SK-N-SH (cell line): ENCODE measurements at regions not wholly inside any gene's neighbourhood (a gene's known extent, or its start where the extent isn't known, plus 50 kb on each side); places are given as distances from the start of the nearest gene placed in this dataset.

Source experiments
- CTCF ChIA-PET: fragments of 300-600, 350-600 bp; formaldehyde crosslinking; extraction: SDS; loops from one replicate; lab custom pipeline; 2021; lab: Yijun Ruan, JAX
- POLR2A ChIA-PET: fragments of 350-600 bp; sonication (Branson Sonifier 250); formaldehyde crosslinking; extraction: SDS; loops from one replicate; lab custom pipeline; 2020; ENCODE audit warnings: antibody characterized with exemption, inconsistent platforms; lab: Yijun Ruan, JAX
- DNase-seq: peaks from one replicate; pipeline ENCODE4 v3.0.0; 2012
- H2AFZ ChIP-seq: fragments of 200-600 bp; sonication (generic); 2 replicates; pipeline ENCODE4 v1.8.1; 2016; ENCODE audit warnings: antibody characterized with exemption, mild to moderate bottlenecking, low read depth
- H3F3A ChIP-seq: fragments of 200-600 bp; sonication (generic); replicated peaks from 2 replicates; pipeline ENCODE3; 2016; ENCODE audit warnings: antibody characterized with exemption, mild to moderate bottlenecking; ENCODE audit not compliant: insufficient read depth
- H3K27ac ChIP-seq, 2 experiments: fragments of 200-500 bp in 1 of 2; fragments of 200-600 bp in 1 of 2; sonication (Bioruptor generic) in 1 of 2; sonication (generic), shearing (Covaris generic) in 1 of 2; 2 replicates each; pipeline versions ENCODE4 v1.5.1 to v1.6.1; 2014 to 2016; ENCODE audit warnings: low read depth in 2 of 2, inconsistent platforms in 1 of 2, low read length in 1 of 2, mild to moderate bottlenecking in 1 of 2, mixed read lengths in 1 of 2
- H3K27me3 ChIP-seq: fragments of 200-600 bp; sonication (generic), shearing (Covaris generic); 2 replicates; pipeline ENCODE4 v1.6.1; 2016; ENCODE audit warnings: mixed run types; ENCODE audit not compliant: insufficient read depth
- H3K36me3 ChIP-seq, 2 experiments: fragments of 200-500 bp in 1 of 2; fragments of 200-600 bp in 1 of 2; sonication (Bioruptor generic) in 1 of 2; sonication (generic) in 1 of 2; replicated peaks in 1 of 2; 2 replicates each; pipeline versions ENCODE3 to v1.5.1; 2014 to 2016; ENCODE audit warnings: low read length in 1 of 2, mild to moderate bottlenecking in 1 of 2; ENCODE audit not compliant: insufficient read depth in 2 of 2, control insufficient read depth in 1 of 2
- H3K4me1 ChIP-seq, 2 experiments: fragments of 200-500 bp in 1 of 2; fragments of 200-600 bp in 1 of 2; sonication (Bioruptor generic) in 1 of 2; sonication (generic), shearing (Covaris generic) in 1 of 2; 2 replicates each; pipeline versions ENCODE4 v1.5.1 to v1.6.1; 2014 to 2016; ENCODE audit warnings: low read depth in 1 of 2, low read length in 1 of 2, mixed run types in 1 of 2; ENCODE audit not compliant: insufficient read depth in 2 of 2, control insufficient read depth in 1 of 2
- H3K4me2 ChIP-seq: fragments of 200-600 bp; sonication (generic), shearing (Covaris generic); 2 replicates; pipeline ENCODE4 v1.6.1; 2017; ENCODE audit warnings: mixed run types
- H3K4me3 ChIP-seq, 2 experiments: fragments of 200-500 bp in 1 of 2; fragments of 200-600 bp in 1 of 2; sonication (Bioruptor generic) in 1 of 2; sonication (generic), shearing (Covaris generic) in 1 of 2; 2 replicates each; pipeline versions ENCODE4 v1.5.1 to v1.8.1; 2014 to 2016; ENCODE audit warnings: low read depth in 2 of 2, inconsistent platforms in 1 of 2, low read length in 1 of 2, mild to moderate bottlenecking in 1 of 2, mixed read lengths in 1 of 2, moderate library complexity in 1 of 2
- H3K79me2 ChIP-seq: fragments of 200-600 bp; sonication (generic); 2 replicates; pipeline ENCODE4 v1.8.1; 2017; ENCODE audit warnings: mild to moderate bottlenecking; ENCODE audit not compliant: insufficient read depth
- H3K9ac ChIP-seq: fragments of 200-600 bp; sonication (generic); 2 replicates; pipeline ENCODE4 v1.6.1; 2017; ENCODE audit warnings: mixed run types
- H3K9me2 ChIP-seq: fragments of 200-600 bp; sonication (generic); 2 replicates; pipeline ENCODE4 v1.6.1; 2017; ENCODE audit warnings: mixed run types
- H3K9me3 ChIP-seq: fragments of 200-600 bp; sonication (generic); 2 replicates; pipeline ENCODE4 v1.6.1; 2017; ENCODE audit warnings: mixed run types, mild to moderate bottlenecking, moderate library complexity
- H4K20me1 ChIP-seq: fragments of 200-600 bp; sonication (generic); 2 replicates; pipeline ENCODE4 v1.6.1; 2017; ENCODE audit warnings: mild to moderate bottlenecking, mixed run types; ENCODE audit not compliant: insufficient read depth
- CTCF ChIP-seq: fragments of 200-600 bp; sonication (generic); IDR thresholded peaks from 2 replicates; pipeline ENCODE4 v1.6.1; 2017; ENCODE audit warnings: antibody characterized with exemption, mild to moderate bottlenecking, moderate library complexity
- ELF1 ChIP-seq: IDR thresholded peaks from 2 replicates; pipeline ENCODE4 v1.4.0; 2012
- FOXJ3 ChIP-seq: sonication (generic); formaldehyde crosslinking; IDR thresholded peaks from 2 replicates; pipeline ENCODE4 v1.5.1; 2020; ENCODE audit warnings: mild to moderate bottlenecking, missing genetic modification reagents
- MAX ChIP-seq: IDR thresholded peaks from 2 replicates; pipeline ENCODE4 v1.4.0; 2012; ENCODE audit warnings: low read depth
- MEF2A ChIP-seq: IDR thresholded peaks from 2 replicates; pipeline ENCODE4 v1.4.0; 2012; ENCODE audit warnings: low read depth, borderline replicate concordance
- USF1 ChIP-seq: IDR thresholded peaks from 2 replicates; pipeline ENCODE4 v1.4.0; 2012; ENCODE audit warnings: low read depth, borderline replicate concordance
- USF2 ChIP-seq: fragments of 150-350 bp; IDR thresholded peaks from 2 replicates; pipeline ENCODE4 v1.6.1; 2017; ENCODE audit warnings: antibody characterized with exemption, low read length, low read depth, borderline replicate concordance
- YY1 ChIP-seq: IDR thresholded peaks from 2 replicates; pipeline ENCODE4 v1.4.0; 2012; ENCODE audit warnings: low read depth, mild to moderate bottlenecking
- WGBS: methylation state at CpG from one replicate; pipeline ENCODE4 v1.1.6; 2017; ENCODE audit warnings: low lambda C conversion rate; 5-methylcytosine and 5-hydroxymethylcytosine counted together

- H3K4me1 ChIP-seq, result no peaks in the 10 kb centered on the region
- no peaks in the 10 kb centered on the region for H3K9me2 ChIP-seq
- H3K27me3 ChIP-seq, result no peaks in the 10 kb centered on the region
- no peaks in the 10 kb centered on the region for H3K36me3 ChIP-seq
- CTCF ChIA-PET, result interaction anchor here (0.6 to 1.1 kb wide), 2 partner anchors 17 to 320 kb away, joined by 3 to 4 read pairs; no protein-coding TSS in a partner anchor
- no peak for TF ChIP-seq YY1
- no peak for TF ChIP-seq USF1
- TF ChIP-seq FOXJ3 (CRISPR knock-in tag), result no peak
- TF ChIP-seq MEF2A, result no peak
- WGBS, result 3% methylated on average over 4 of the region's 4 CpGs
- no peak for DNase-seq
- H3K9ac ChIP-seq, result no peak overlapping the region
- H3K27ac ChIP-seq, result no peak overlapping the region
- H3K9me3 ChIP-seq, result no peaks in the 10 kb centered on the region
- no peaks in the 10 kb centered on the region for H3F3A ChIP-seq
- POLR2A ChIA-PET, result no interaction called here
- H3K4me3 ChIP-seq, result no peak overlapping the region
- no peak overlapping the region for H2AFZ ChIP-seq
- H4K20me1 ChIP-seq, result no peaks in the 10 kb centered on the region
- no peak overlapping the region for H3K4me2 ChIP-seq
- H3K79me2 ChIP-seq, result no peaks in the 10 kb centered on the region
These were observed 70.3 kb upstream of the MBIP start for GRCh38 chr14:36390718-36391117.

GRCh38 chr14:36383767-36384431 lies 63.5 kb upstream of the MBIP start:
- no peaks in the 10 kb centered on the region for H3K4me1 ChIP-seq
- H3K9me2 ChIP-seq, result no peaks in the 10 kb centered on the region
- H3K36me3 ChIP-seq, result no peaks in the 10 kb centered on the region
- H3K9me3 ChIP-seq, result no peaks in the 10 kb centered on the region
- H3K4me3 ChIP-seq, result no peak overlapping the region
- no peaks in the 10 kb centered on the region for H3K79me2 ChIP-seq
- 23% methylated on average over 7 of the region's 7 CpGs for WGBS
- POLR2A ChIA-PET, result no interaction called here
- no peak overlapping the region for H3K9ac ChIP-seq
- no peak for DNase-seq
- H3F3A ChIP-seq, result no peaks in the 10 kb centered on the region
- no peak overlapping the region for H3K27ac ChIP-seq
- no peak overlapping the region for H3K4me2 ChIP-seq
- TF ChIP-seq USF2, result no peak
- no peak for TF ChIP-seq CTCF
- no peak for TF ChIP-seq ELF1
- TF ChIP-seq MAX, result no peak
- H4K20me1 ChIP-seq, result no peaks in the 10 kb centered on the region
- CTCF ChIA-PET, result interaction anchor here (1.0 kb wide), 1 partner anchor 10 kb away, joined by 5 read pairs; no protein-coding TSS in a partner anchor
- H3K27me3 ChIP-seq, result no peaks in the 10 kb centered on the region
- H2AFZ ChIP-seq, result no peak overlapping the region
